GM12878 (cell line): ENCODE measurements at regions not wholly inside any gene's neighbourhood (a gene's known extent, or its start where the extent isn't known, plus 50 kb on each side); places are given as distances from the start of the nearest gene placed in this dataset.

Experiments used
- ATAC-seq: fragments of 200-7000 bp; cut with Tn5 transposase; 3 replicates; pipeline ENCODE4 v1.9.1; 2020; ENCODE audit warnings: mild to moderate bottlenecking, moderate library complexity
- BruUV-seq: library from RNA; stranded (reverse); fragments of 400-500 nt; replicated peaks from 2 replicates; lab custom pipeline; 2021; lab: Mats Ljungman, UMichigan
- CTCF ChIA-PET: fragments of 300-600 bp; sonication (Branson Sonifier 250); formaldehyde crosslinking; extraction: SDS; loops from one replicate; lab custom pipeline; 2021; ENCODE audit warnings: inconsistent platforms; lab: Yijun Ruan, JAX
- POLR2A ChIA-PET: fragments of 350-600 bp; formaldehyde crosslinking; extraction: SDS; loops from one replicate; lab custom pipeline; 2021; ENCODE audit warnings: inconsistent platforms; lab: Charles Lee
- RAD21 ChIA-PET: fragments of 300-600 bp; sonication (Branson Sonifier 250); formaldehyde crosslinking; loops from one replicate; lab custom pipeline; 2023; ENCODE audit warnings: antibody characterized with exemption; ENCODE audit not compliant: unreplicated experiment; lab: Charles Lee
- SMC1A ChIA-PET: fragments of 300-600 bp; sonication (Branson Sonifier 250); formaldehyde crosslinking; loops from one replicate; lab custom pipeline; 2023; ENCODE audit not compliant: unreplicated experiment, uncharacterized antibody; lab: Charles Lee
- DNase-seq: peaks from one replicate; pipeline ENCODE4 v3.0.0-alpha.2; 2011; ENCODE audit warnings: low read depth, low spot score
- FAIRE-seq: peaks from 3 replicates; lab custom pipeline; 2011; peaks lifted over from hg19 to GRCh38; lab: Jason Lieb, UNC
- H2AFZ ChIP-seq: 2 replicates; pipeline ENCODE4 v1.6.0; 2011; ENCODE audit warnings: low read depth, low read length, control low read depth; ENCODE audit not compliant: control insufficient read depth
- H3K27ac ChIP-seq: 2 replicates; pipeline ENCODE4 v1.5.1; 2011; ENCODE audit warnings: control low read depth; ENCODE audit not compliant: control insufficient read depth, insufficient read depth
- H3K27me3 ChIP-seq, 2 experiments: replicated peaks in 1 of 2; 2 replicates each; pipeline versions ENCODE4 v1.6.0 to v1.6.1; 2011; ENCODE audit warnings: low read length in 1 of 2; ENCODE audit not compliant: control insufficient read depth in 2 of 2, insufficient read depth in 2 of 2
- H3K36me3 ChIP-seq, 2 experiments: 2 replicates each; pipeline ENCODE4 v1.5.1; 2011; ENCODE audit warnings: low read length in 1 of 2; ENCODE audit not compliant: control insufficient read depth in 2 of 2, insufficient read depth in 2 of 2
- H3K4me1 ChIP-seq: 2 replicates; pipeline ENCODE4 v1.6.1; 2011; ENCODE audit warnings: mild to moderate bottlenecking, low read length, moderate library complexity, mixed read lengths; ENCODE audit not compliant: control insufficient read depth, insufficient read depth
- H3K4me2 ChIP-seq: 2 replicates; pipeline ENCODE4 v1.6.0; 2011; ENCODE audit warnings: control low read depth; ENCODE audit not compliant: control insufficient read depth, insufficient read depth
- H3K4me3 ChIP-seq: fragments of 200-600 bp; sonication (generic); 2 replicates; pipeline ENCODE4 v1.5.1; 2016
- H3K79me2 ChIP-seq: 2 replicates; pipeline ENCODE4 v1.6.0; 2011; ENCODE audit warnings: low read length; ENCODE audit not compliant: control insufficient read depth, insufficient read depth
- H3K9ac ChIP-seq: 2 replicates; pipeline ENCODE4 v1.8.0; 2011; ENCODE audit warnings: low read length, control low read depth, mixed read lengths; ENCODE audit not compliant: control insufficient read depth, insufficient read depth
- H3K9me3 ChIP-seq: replicated peaks from 3 replicates; pipeline ENCODE4 v1.5.1; 2011; ENCODE audit warnings: mild to moderate bottlenecking, low read length; ENCODE audit not compliant: control insufficient read depth, insufficient read depth
- H4K20me1 ChIP-seq: 2 replicates; pipeline ENCODE4 v1.6.0; 2011; ENCODE audit not compliant: control insufficient read depth, insufficient read depth
- ATF2 ChIP-seq: IDR thresholded peaks from 2 replicates; pipeline ENCODE4 v1.6.1; 2012; ENCODE audit warnings: low read length, inconsistent platforms
- CHD2 ChIP-seq: IDR thresholded peaks from 2 replicates; pipeline ENCODE4 v1.6.1; 2011; ENCODE audit warnings: low read depth, low read length, improper control_type of control experiment, borderline replicate concordance
- IKZF1 ChIP-seq: fragments of 450-650 bp; conservative IDR thresholded peaks from 2 replicates; pipeline ENCODE4 v1.6.1; 2017; ENCODE audit warnings: antibody characterized with exemption, mild to moderate bottlenecking
- KAT2A ChIP-seq: conservative IDR thresholded peaks from 2 replicates; pipeline ENCODE4 v1.6.1; 2011; ENCODE audit warnings: low read depth, low read length; ENCODE audit not compliant: control insufficient read depth
- MYB ChIP-seq: fragments of 150-350 bp; IDR thresholded peaks from 2 replicates; pipeline ENCODE4 v1.6.1; 2014; ENCODE audit warnings: mild to moderate bottlenecking, low read depth, low read length, borderline replicate concordance
- NFIC ChIP-seq: IDR thresholded peaks from 2 replicates; pipeline ENCODE4 v1.6.1; 2012; ENCODE audit warnings: low read depth, mild to moderate bottlenecking, inconsistent platforms, low read length, moderate library complexity
- RCOR1 ChIP-seq: conservative IDR thresholded peaks from 2 replicates; pipeline ENCODE4 v1.6.1; 2012; ENCODE audit warnings: low read depth, low read length, improper control_type of control experiment
- SPI1 ChIP-seq: IDR thresholded peaks from 2 replicates; pipeline ENCODE4 v1.6.1; 2011; ENCODE audit warnings: low read depth, mild to moderate bottlenecking, low read length, moderate library complexity, borderline replicate concordance; ENCODE audit not compliant: insufficient read depth
- WRNIP1 ChIP-seq: IDR thresholded peaks from 2 replicates; pipeline ENCODE4 v1.6.1; 2011; ENCODE audit warnings: low read depth, low read length, improper control_type of control experiment, borderline replicate concordance
- ZBTB40 ChIP-seq: fragments of 450-650 bp; IDR thresholded peaks from 2 replicates; pipeline ENCODE4 v1.6.1; 2016; ENCODE audit warnings: mild to moderate bottlenecking, moderate library complexity, borderline replicate concordance
- ZNF24 ChIP-seq: fragments of 450-650 bp; IDR thresholded peaks from 2 replicates; pipeline ENCODE4 v1.6.1; 2017; ENCODE audit warnings: antibody characterized with exemption, mild to moderate bottlenecking
- WGBS: methylation state at CpG from one replicate; pipeline ENCODE4 v1.1.6; 2016; ENCODE audit warnings: low lambda C conversion rate; ENCODE audit not compliant: insufficient replicate concordance, insufficient coverage; ENCODE audit errors: missing lambda C conversion rate; 5-methylcytosine and 5-hydroxymethylcytosine counted together
- in situ Hi-C: fragments of 300-500 bp; cut with MboI; formaldehyde crosslinking; loops from 9 replicates; pipeline ENCODE4 v1.14.3; 2018; ENCODE audit warnings: mixed read lengths
- intact Hi-C: fragments of 100-400 bp; cut with micrococcal nuclease; formaldehyde crosslinking; loops from one replicate; pipeline ENCODE4 v1.14.2; 2022; ENCODE audit not compliant: unreplicated experiment

GRCh38 chr14:54127526-54127925 is 170.9 kb upstream of the BMP4 start (continued):
- TF ChIP-seq NFIC, result no peak

GRCh38 chr14:54129850-54130640 is 173.4 kb upstream of the BMP4 start:
- TF ChIP-seq RCOR1, result no peak
- TF ChIP-seq CHD2, result no peak
- no peak for TF ChIP-seq ZNF24
- no peak for TF ChIP-seq ATF2
- TF ChIP-seq SPI1, result no peak
- no peak for TF ChIP-seq WRNIP1
- TF ChIP-seq KAT2A, result no peak
- no peak for TF ChIP-seq IKZF1
- TF ChIP-seq ZBTB40, result no peak
- TF ChIP-seq MYB, result no peak
- no peak for TF ChIP-seq NFIC
- ChIA-PET CTCF (no interaction called here), POLR2A (no interaction called here), SMC1A (no interaction called here), RAD21 (no interaction called here)
- Histone ChIP-seq H3K27ac (no peak overlapping the region), H3K4me3 (no peak overlapping the region), H3K79me2 (no peaks in the 10 kb centered on the region), H3K4me1 (no peaks in the 10 kb centered on the region), H3K9me3 (no peaks in the 10 kb centered on the region), H4K20me1 (no peaks in the 10 kb centered on the region), H2AFZ (no peak overlapping the region), H3K36me3 (no peaks in the 10 kb centered on the region), H3K27me3 (no peaks in the 10 kb centered on the region), H3K4me2 (no peak overlapping the region), H3K9ac (no peak overlapping the region)
- intact Hi-C loops (no loop called here), in situ Hi-C loops (no loop called here)
- FAIRE-seq (no peak), ATAC-seq (no peak), DNase-seq (no peak)
- no TSS peak for BruUV-seq
- WGBS, result 75% methylated on average over 5 of the region's 5 CpGs
